ENCODE measurements at regions not wholly inside any gene's neighbourhood (a gene's known extent, or its start where the extent isn't known, plus 50 kb on each side); places are given as distances from the start of the nearest gene placed in this dataset.

GRCh38 chr3:130841357-130841756 is 52.5 kb upstream of the ATP2C1 start:
- peak; percentile 12 for DNase-seq (ENCODE audit: low spot score)

GRCh38 chr3:130843441-130843840 is 50.4 kb upstream of the ATP2C1 start:
- no peak for DNase-seq (ENCODE audit: low spot score)
